NCI-H2029 (cell line): ENCODE measurements at regions not wholly inside any gene's neighbourhood (a gene's known extent, or its start where the extent isn't known, plus 50 kb on each side); places are given as distances from the start of the nearest gene placed in this dataset.
"Not testable (repeated sequence)": the region's sequence is repeated elsewhere in the genome, so short reads cannot be mapped to it uniquely, and the experiment has no call there.

Source experiments
- DNase-seq: peaks from one replicate; lab custom pipeline; 2025; lab: John Stamatoyannopoulos, UW

- DNase-seq: no peak
Observed at GRCh38 chr3:6706777-6707176, 154.1 kb upstream of the GRM7 start.

GRCh38 chr3:6709178-6709577, 151.7 kb upstream of the GRM7 start:
- peak; percentile 7 for DNase-seq

GRCh38 chr3:6714962-6715361, 146.0 kb upstream of the GRM7 start:
- no peak for DNase-seq

- no peak for DNase-seq
Observed at GRCh38 chr3:6716420-6716819, 144.5 kb upstream of the GRM7 start.

- no peak for DNase-seq
Observed at GRCh38 chr3:6717026-6717943, 143.6 kb upstream of the GRM7 start.

- DNase-seq: no peak
Observed at GRCh38 chr3:6719999-6720398, 140.9 kb upstream of the GRM7 start.

- DNase-seq: no peak
Observed at GRCh38 chr3:6721491-6721890, 139.4 kb upstream of the GRM7 start.

- no peak for DNase-seq
Observed at GRCh38 chr3:6723205-6723604, 137.7 kb upstream of the GRM7 start.

- DNase-seq: no peak
Observed at GRCh38 chr3:6726811-6727210, 134.1 kb upstream of the GRM7 start.

- DNase-seq: no peak
Observed at GRCh38 chr3:6732807-6733206, 128.1 kb upstream of the GRM7 start.

- DNase-seq: no peak
Observed at GRCh38 chr3:6733699-6734394, 127.1 kb upstream of the GRM7 start.

GRCh38 chr3:6734395-6734746, 126.5 kb upstream of the GRM7 start:
- no peak for DNase-seq

GRCh38 chr3:6736836-6737629, 123.9 kb upstream of the GRM7 start:
- no peak for DNase-seq

- DNase-seq: no peak
Observed at GRCh38 chr3:6737630-6738029, 123.3 kb upstream of the GRM7 start.

- DNase-seq: no peak
Observed at GRCh38 chr3:6739288-6739687, 121.6 kb upstream of the GRM7 start.

- DNase-seq: no peak
Observed at GRCh38 chr3:6743067-6743720, 117.7 kb upstream of the GRM7 start.

- DNase-seq: no peak
Observed at GRCh38 chr3:6746443-6746842, 114.5 kb upstream of the GRM7 start.

GRCh38 chr3:6747017-6747416, 113.9 kb upstream of the GRM7 start:
- no peak for DNase-seq

GRCh38 chr3:6750782-6751181, 110.1 kb upstream of the GRM7 start:
- DNase-seq: no peak

GRCh38 chr3:6753536-6753935, 107.4 kb upstream of the GRM7 start:
- no peak for DNase-seq

- DNase-seq: not testable (repeated sequence)
Observed at GRCh38 chr3:6769532-6770396, 91.2 kb upstream of the GRM7 start.
